ENCODE measurements at regions not wholly inside any gene's neighbourhood (a gene's known extent, or its start where the extent isn't known, plus 50 kb on each side); places are given as distances from the start of the nearest gene placed in this dataset.

- ATAC-seq = no peak
Observed at GRCh38 chr1:63135801-63136200, 186.6 kb upstream of the FOXD3 start.

GRCh38 chr1:63142001-63142400, 180.4 kb upstream of the FOXD3 start:
- no peak for ATAC-seq
- no peak for TF ChIP-seq ARNTL (CRISPR knock-in tag; IDR thresholded peaks at IDR 0.05; ENCODE audit: borderline replicate concordance, low read depth)
- no peak for TF ChIP-seq SNAI2 (CRISPR knock-in tag; IDR thresholded peaks at IDR 0.05)

More at GRCh38 chr1:63135801-63136200, 186.6 kb upstream of the FOXD3 start:
- TF ChIP-seq CSDC2 (CRISPR knock-in tag; IDR thresholded peaks at IDR 0.05) (no peak), ZNF70 (CRISPR knock-in tag; IDR thresholded peaks at IDR 0.05) (no peak), ZFP30 (CRISPR knock-in tag; IDR thresholded peaks at IDR 0.05) (no peak)
- TF ChIP-seq, protein P1, sequence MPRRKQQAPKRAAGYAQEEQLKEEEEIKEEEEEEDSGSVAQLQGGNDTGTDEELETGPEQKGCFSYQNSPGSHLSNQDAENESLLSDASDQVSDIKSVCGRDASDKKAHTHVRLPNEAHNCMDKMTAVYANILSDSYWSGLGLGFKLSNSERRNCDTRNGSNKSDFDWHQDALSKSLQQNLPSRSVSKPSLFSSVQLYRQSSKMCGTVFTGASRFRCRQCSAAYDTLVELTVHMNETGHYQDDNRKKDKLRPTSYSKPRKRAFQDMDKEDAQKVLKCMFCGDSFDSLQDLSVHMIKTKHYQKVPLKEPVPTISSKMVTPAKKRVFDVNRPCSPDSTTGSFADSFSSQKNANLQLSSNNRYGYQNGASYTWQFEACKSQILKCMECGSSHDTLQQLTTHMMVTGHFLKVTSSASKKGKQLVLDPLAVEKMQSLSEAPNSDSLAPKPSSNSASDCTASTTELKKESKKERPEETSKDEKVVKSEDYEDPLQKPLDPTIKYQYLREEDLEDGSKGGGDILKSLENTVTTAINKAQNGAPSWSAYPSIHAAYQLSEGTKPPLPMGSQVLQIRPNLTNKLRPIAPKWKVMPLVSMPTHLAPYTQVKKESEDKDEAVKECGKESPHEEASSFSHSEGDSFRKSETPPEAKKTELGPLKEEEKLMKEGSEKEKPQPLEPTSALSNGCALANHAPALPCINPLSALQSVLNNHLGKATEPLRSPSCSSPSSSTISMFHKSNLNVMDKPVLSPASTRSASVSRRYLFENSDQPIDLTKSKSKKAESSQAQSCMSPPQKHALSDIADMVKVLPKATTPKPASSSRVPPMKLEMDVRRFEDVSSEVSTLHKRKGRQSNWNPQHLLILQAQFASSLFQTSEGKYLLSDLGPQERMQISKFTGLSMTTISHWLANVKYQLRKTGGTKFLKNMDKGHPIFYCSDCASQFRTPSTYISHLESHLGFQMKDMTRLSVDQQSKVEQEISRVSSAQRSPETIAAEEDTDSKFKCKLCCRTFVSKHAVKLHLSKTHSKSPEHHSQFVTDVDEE (CRISPR knock-in tag; IDR thresholded peaks at IDR 0.05) = no peak

GRCh38 chr1:63143482-63143881, 178.9 kb upstream of the FOXD3 start:
- no peak for TF ChIP-seq ZNF565 (CRISPR knock-in tag; conservative IDR thresholded peaks at IDR 0.05; ENCODE audit: low read depth)
- TF ChIP-seq ZFP30 (CRISPR knock-in tag; IDR thresholded peaks at IDR 0.05) = no peak
- no peak for TF ChIP-seq GLIS3 (CRISPR knock-in tag; IDR thresholded peaks at IDR 0.05)
- no peak for TF ChIP-seq PPARA (CRISPR knock-in tag; IDR thresholded peaks at IDR 0.05; ENCODE audit: borderline replicate concordance)
- TF ChIP-seq CSDC2 (CRISPR knock-in tag; IDR thresholded peaks at IDR 0.05) = no peak
- no peak for ATAC-seq

- TF ChIP-seq TOX (CRISPR knock-in tag; IDR thresholded peaks at IDR 0.05; ENCODE audit: borderline replicate concordance) = no peak
- TF ChIP-seq RARB (CRISPR knock-in tag; IDR thresholded peaks at IDR 0.05) = no peak
- no peak for TF ChIP-seq ZNF8 (CRISPR knock-in tag; IDR thresholded peaks at IDR 0.05)
- no peak for TF ChIP-seq ISL1 (CRISPR knock-in tag; IDR thresholded peaks at IDR 0.05)
- no peak for TF ChIP-seq CSDC2 (CRISPR knock-in tag; IDR thresholded peaks at IDR 0.05)
- no peak for TF ChIP-seq PPARA (CRISPR knock-in tag; IDR thresholded peaks at IDR 0.05; ENCODE audit: borderline replicate concordance)
- TF ChIP-seq ZC3H10 (CRISPR knock-in tag; IDR thresholded peaks at IDR 0.05) = no peak
- no peak for TF ChIP-seq ZFP30 (CRISPR knock-in tag; IDR thresholded peaks at IDR 0.05)
- TF ChIP-seq, protein P2, sequence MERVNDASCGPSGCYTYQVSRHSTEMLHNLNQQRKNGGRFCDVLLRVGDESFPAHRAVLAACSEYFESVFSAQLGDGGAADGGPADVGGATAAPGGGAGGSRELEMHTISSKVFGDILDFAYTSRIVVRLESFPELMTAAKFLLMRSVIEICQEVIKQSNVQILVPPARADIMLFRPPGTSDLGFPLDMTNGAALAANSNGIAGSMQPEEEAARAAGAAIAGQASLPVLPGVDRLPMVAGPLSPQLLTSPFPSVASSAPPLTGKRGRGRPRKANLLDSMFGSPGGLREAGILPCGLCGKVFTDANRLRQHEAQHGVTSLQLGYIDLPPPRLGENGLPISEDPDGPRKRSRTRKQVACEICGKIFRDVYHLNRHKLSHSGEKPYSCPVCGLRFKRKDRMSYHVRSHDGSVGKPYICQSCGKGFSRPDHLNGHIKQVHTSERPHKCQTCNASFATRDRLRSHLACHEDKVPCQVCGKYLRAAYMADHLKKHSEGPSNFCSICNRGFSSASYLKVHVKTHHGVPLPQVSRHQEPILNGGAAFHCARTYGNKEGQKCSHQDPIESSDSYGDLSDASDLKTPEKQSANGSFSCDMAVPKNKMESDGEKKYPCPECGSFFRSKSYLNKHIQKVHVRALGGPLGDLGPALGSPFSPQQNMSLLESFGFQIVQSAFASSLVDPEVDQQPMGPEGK (CRISPR knock-in tag; IDR thresholded peaks at IDR 0.05; ENCODE audit: borderline replicate concordance) = no peak
- TF ChIP-seq, protein P3, sequence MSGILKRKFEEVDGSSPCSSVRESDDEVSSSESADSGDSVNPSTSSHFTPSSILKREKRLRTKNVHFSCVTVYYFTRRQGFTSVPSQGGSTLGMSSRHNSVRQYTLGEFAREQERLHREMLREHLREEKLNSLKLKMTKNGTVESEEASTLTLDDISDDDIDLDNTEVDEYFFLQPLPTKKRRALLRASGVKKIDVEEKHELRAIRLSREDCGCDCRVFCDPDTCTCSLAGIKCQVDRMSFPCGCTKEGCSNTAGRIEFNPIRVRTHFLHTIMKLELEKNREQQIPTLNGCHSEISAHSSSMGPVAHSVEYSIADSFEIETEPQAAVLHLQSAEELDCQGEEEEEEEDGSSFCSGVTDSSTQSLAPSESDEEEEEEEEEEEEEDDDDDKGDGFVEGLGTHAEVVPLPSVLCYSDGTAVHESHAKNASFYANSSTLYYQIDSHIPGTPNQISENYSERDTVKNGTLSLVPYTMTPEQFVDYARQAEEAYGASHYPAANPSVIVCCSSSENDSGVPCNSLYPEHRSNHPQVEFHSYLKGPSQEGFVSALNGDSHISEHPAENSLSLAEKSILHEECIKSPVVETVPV (CRISPR knock-in tag; IDR thresholded peaks at IDR 0.05) = no peak
- ATAC-seq = no peak
Observed at GRCh38 chr1:63147783-63148182, 174.6 kb upstream of the FOXD3 start.

DNA sequence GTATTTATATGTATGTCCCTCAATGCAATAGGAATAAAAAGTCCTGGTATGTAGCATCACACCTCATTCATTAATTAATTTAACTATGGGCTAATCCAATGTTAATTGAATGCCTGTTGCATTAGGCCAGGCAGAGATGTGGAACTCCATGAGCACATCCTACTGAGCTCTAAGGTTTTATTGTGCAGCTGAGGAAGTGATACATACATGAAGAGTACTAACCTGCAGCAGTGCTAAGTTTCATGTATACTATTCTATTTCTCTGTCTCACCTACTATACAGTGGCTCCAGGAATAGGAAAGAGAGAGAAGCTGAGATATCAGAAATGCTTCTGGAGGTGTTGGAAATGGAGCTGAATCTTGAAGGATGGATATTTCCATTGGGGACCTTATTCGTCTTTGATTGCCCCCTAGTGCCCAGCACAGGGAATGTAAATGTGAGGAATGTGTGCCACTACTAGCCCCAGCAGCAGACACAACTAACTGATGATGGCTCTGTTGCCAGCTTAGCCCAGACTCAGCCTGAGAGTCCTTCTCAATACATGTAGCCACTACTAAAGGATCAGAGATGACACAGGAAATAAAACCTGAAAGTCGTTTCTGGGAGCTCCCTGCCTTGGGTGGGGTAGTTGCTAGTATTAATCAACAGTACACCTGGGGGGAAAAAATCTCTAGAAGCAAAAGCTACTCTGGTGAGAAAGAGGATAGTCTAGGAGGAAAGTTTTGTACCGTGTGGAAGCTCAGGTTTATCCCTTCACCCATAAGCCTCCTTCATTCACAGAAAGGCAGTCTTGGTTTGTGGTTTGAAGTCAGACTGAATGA, 173.3 kb upstream of the FOXD3 start:
- no peak for TF ChIP-seq ZFP30 (CRISPR knock-in tag; IDR thresholded peaks at IDR 0.05)
- no peak for TF ChIP-seq OSR1 (CRISPR knock-in tag; IDR thresholded peaks at IDR 0.05)
- TF ChIP-seq TOX (CRISPR knock-in tag; IDR thresholded peaks at IDR 0.05; ENCODE audit: borderline replicate concordance) = no peak
- no peak for TF ChIP-seq SNAI2 (CRISPR knock-in tag; IDR thresholded peaks at IDR 0.05)
- no peak for TF ChIP-seq CSDC2 (CRISPR knock-in tag; IDR thresholded peaks at IDR 0.05)
- TF ChIP-seq ISL1 (CRISPR knock-in tag; IDR thresholded peaks at IDR 0.05) = no peak
- TF ChIP-seq GLIS3 (CRISPR knock-in tag; IDR thresholded peaks at IDR 0.05) = no peak
- TF ChIP-seq, protein P1 (CRISPR knock-in tag; IDR thresholded peaks at IDR 0.05) = no peak
- TF ChIP-seq BACH2 (CRISPR knock-in tag; IDR thresholded peaks at IDR 0.05; ENCODE audit: borderline replicate concordance) = no peak
- TF ChIP-seq PPARA (CRISPR knock-in tag; IDR thresholded peaks at IDR 0.05; ENCODE audit: borderline replicate concordance) = no peak
- TF ChIP-seq ZC3H10 (CRISPR knock-in tag; IDR thresholded peaks at IDR 0.05) = no peak
- TF ChIP-seq RARB (CRISPR knock-in tag; IDR thresholded peaks at IDR 0.05) = no peak
- no peak for TF ChIP-seq ARNTL (CRISPR knock-in tag; IDR thresholded peaks at IDR 0.05; ENCODE audit: borderline replicate concordance, low read depth)
- TF ChIP-seq ESRRG (CRISPR knock-in tag; IDR thresholded peaks at IDR 0.05) = no peak
- ATAC-seq = peak; percentile 94
